ENCODE measurements at regions not wholly inside any gene's neighbourhood (a gene's known extent, or its start where the extent isn't known, plus 50 kb on each side); places are given as distances from the start of the nearest gene placed in this dataset.

DNA sequence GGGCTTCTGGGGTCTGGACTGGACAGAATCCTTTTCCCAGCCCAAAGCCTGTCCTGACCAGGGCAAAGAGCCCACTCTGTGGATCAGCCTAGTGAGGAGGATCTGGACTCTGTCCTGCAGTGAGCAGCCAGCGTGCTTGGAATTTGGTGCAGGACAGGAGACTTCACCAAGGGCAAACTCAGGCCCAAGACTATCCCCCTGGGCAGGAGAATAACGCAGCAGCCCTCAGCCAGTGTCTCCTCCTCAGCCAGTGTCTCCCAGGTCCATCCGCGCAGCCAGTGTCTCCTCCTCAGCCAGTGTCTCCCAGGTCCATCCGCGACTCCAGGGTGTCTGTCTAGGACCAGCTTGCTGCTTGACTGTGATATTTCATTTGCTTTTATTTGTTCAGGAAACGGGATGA, 1334.0 kb downstream of the TBC1D22A start:
- DNase-seq, result no peak

DNA sequence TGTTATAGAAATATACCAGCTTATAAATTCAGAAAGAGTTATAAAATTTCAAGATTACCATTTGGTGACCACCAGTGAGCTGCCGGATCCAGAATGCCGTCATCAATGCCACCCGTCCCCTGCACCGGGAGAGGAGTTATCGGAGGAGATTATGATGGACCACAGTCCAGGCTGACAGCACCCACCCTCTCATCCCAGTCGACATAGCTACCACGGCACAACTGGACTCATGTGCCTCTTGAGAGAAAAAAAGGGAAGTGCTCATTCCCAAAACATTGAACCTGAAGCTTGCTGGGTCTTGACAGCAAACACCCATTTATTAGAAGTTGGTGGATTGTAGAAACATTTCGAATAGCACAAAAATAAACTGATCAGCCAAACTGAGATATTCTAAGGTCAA, 1331.5 kb downstream of the TBC1D22A start:
- no peak for DNase-seq

DNA sequence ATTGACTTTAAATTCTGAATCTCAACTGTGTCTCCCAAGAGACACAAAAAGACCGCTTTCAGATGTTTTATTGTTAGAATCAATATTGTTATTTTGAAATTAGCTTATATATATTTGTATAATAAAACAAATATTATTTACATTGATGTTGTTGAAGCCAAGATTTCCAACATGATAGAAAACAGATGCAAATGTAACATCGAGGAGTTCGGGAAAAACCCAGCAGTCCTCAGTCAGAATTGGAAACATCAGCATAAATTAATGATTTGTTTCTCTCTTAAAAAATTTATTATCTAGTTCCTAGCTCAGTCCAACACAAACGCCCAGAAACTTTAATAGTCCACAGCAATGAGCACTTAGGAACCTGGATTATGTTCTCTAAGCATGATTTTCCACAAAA, 1330.4 kb downstream of the TBC1D22A start:
- no peak for DNase-seq

DNA sequence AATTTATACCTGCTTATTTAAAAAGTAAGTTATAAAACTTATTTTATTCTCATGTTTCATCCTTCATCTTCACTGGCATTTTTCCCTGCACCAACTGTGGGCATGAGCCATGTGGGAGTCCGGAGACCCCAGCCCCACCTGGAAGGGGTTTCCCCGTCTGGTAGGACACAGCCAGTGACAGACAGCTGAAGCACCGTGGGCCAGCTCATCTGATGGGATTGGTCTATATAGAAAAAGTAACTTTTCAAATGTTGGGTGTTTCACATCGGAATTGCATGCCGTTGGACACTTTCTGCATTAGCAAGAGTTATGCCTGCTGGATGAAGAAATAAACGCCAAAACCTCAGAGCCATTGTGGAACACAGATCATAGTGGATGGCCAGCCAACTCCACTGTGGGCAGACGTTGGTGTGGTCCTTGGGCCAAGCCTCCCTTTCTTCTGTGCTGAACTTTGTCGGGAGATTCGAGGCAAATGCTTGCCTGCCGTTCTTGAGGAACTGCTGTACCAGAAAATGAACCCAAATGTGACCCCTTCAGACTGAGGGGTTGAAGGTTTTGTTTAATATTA, 1329.3 kb downstream of the TBC1D22A start:
- no peak for DNase-seq

DNA sequence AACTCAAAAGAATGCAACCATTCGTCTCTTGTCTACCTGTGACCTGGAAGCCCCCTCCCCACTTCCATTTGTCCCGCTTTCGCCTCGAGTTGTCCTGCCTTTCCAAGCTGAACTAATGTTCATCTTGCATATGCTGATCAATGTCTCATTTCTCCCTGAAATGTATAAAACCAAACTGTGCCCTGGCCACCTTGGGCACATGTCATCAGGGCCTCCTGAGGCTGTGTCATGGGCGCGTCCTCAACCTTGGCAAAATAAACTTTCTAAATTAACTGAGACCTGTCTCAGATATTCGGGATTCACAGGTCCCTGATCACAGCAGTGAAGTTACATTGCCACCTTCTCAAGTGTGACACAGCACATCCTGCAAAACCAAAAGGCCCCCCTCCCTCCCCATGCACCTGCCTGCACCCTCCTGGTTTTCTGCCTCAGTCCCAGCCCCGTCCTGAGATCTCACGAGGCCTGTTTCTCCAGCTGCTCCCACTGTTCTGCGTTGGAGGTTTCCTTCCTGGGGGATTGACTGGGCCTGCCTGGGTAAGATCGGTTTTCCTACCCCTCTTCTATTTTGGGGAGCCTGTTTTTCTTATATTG, 1328.7 kb downstream of the TBC1D22A start:
- no peak for DNase-seq

- DNase-seq, result no peak
Observed at GRCh38 chr22:48090332-48090672, 1327.9 kb downstream of the TBC1D22A start.

GRCh38 chr22:48089601-48090331, 1327.3 kb downstream of the TBC1D22A start:
- DNase-seq, result no peak

DNA sequence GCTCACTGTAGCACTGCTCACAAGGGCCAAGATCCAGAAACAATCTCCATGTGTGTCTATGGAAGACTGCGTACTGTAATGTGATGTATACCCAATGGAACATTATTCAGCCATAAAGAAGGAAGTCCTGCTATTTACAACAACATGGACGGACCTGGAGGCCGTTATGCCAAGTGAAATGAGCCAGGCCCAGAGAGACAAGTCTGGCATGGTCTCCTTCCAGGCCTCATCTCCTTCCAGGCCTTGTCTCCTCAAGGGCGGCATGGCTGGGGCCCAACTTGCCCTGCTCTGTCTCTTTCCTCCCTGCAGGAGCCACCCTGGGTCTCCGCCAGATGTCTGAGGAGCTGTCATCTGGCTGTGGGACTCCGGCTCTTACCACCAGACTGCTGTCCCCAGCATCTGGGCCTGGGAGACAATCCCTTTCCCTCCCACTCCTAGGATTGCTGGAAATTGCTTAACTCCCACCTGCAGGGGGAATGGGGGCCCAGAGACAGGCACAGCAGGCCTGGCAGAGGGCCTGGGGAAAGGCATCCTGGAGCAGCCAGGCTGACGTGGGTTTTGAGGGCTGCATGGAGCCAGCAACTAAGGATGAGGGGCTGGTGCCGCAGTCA, 1326.6 kb downstream of the TBC1D22A start:
- no peak for DNase-seq

DNA sequence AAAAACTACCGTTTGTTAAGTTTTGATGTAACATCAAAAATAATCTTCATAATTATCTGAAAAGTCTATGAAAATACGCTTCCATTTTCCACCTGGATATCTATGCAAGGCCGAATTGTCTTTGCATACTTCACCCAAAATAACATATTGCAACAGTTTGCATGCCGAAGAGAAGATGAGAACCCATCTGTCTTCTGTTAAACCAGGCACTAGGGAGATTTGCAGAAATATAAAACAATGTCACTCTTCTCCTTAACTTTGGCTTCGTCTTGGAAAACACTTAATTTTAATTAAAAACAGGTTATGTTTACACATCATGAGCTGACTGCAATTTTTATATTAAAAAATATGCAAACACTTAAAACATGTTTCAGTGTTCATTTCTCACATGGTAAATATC, 1325.8 kb downstream of the TBC1D22A start:
- no peak for DNase-seq

GRCh38 chr22:48085901-48086645, 1323.6 kb downstream of the TBC1D22A start:
- no peak for DNase-seq

GRCh38 chr22:48084729-48085050, 1322.2 kb downstream of the TBC1D22A start:
- no peak for DNase-seq

- no peak for DNase-seq
Observed at GRCh38 chr22:48084041-48084728, 1321.7 kb downstream of the TBC1D22A start.

DNA sequence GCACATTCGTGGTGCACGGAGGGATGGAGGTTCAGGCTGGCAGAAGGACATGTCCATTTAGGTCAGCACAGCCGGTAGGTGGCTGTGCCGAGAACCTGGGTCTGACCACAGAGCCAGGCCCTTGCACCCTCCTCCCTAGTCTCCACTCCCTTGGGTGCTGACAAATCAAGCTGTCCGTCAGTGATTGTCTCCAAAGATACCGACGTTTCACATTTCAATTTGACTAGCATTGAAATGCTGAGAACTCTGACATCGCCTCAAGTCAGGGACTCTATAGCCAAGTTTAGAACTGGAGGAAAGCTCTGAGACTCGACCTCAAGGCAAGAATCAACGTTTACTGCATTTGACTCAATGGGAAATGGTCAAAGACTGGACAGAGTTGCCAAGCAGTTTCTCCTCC, 1321.1 kb downstream of the TBC1D22A start:
- DNase-seq, result no peak

GRCh38 chr22:48082284-48082683, 1319.8 kb downstream of the TBC1D22A start:
- DNase-seq, result no peak

DNA sequence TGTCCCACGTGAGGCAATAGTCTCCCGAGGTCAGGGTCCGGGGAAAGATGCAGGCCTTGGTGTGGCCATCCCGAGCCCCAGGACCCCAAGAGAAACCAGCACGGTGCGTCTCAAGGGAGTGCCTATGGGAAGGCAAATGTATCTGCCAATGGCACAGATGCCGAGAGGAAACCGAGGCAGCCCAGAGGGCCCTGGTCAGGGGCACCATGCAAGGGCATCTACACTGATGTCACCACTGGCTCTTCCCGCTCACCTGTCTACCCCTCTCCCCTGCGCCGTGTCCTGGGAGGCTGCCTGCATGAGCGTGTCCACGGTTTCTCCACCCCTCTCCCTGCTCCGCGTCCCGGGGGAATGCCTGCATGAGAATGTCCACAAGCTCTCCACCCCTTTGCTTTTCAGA, 1318.8 kb downstream of the TBC1D22A start:
- no peak for DNase-seq

DNA sequence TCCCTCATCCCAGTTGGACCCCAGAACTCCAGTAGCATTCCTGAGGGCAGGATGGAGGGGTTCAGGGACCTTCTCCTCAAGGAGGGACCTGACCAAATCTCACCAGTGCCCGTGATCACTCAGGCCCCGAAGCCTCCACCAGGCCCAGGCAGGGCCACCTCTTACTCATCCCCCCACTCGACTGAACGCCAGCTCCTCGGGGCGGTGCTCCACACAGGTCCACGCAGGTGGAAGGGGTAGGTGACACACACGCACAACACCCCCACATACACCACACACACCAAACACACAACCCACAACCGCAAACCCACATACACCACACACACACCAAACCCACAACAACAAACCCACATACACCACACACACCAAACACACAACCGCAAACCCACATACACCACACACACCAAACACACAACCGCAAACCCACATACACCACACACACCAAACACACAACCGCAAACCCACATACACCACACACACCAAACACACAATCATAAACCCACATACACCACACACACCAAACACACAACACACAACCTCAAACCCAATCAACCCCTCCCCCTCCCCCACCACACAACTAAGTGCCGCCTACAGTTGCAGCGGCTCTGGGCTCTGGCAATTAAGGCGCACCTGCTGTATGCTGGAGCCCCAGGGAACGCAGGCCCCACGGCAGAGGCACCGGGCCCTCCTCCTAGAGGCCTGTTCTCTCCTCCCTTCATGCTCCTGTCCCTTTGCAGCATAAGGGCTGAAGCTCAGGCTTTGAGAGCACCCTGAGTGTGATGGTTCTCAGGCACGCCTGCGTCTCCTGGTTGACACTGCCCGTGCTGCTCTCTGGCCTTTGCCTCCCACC, 1318.1 kb downstream of the TBC1D22A start:
- no peak for DNase-seq

DNA sequence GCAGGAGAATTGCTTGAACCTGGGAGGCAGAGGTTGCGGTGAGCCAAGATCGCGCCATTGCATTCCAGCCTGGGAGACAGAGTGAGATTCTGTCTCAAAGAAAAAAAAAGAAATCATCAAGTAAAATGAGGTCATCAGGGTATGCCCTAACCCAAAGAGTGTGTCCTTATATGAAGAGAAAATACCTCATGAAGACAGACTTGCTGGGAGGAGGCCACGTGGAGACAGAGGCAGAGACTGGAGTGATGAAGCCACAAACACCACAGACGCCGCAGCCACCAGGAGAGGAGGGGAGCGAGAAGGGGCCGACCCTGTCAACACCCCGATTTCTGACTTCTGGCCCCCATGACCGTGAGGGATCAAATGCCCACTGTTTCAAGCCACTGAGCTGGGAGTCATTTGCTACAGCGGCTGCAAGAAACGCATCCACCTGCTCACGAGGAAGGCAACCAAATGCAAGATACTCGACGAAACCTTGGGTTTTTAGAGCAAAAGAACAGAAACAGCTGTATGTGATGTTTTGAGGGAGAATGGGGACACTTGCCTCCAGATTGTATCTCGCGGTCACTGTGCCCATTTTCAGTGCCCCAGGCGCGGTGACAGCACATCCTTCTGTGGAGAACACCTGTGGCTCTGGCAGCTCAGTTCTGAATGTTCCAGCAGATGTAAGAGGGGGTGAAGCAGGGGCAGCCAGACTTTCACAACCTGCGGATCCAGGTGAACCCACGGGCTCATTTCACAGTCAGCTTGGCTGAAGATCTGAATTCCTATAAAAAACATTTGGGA, 1317.2 kb downstream of the TBC1D22A start:
- DNase-seq, result no peak

DNA sequence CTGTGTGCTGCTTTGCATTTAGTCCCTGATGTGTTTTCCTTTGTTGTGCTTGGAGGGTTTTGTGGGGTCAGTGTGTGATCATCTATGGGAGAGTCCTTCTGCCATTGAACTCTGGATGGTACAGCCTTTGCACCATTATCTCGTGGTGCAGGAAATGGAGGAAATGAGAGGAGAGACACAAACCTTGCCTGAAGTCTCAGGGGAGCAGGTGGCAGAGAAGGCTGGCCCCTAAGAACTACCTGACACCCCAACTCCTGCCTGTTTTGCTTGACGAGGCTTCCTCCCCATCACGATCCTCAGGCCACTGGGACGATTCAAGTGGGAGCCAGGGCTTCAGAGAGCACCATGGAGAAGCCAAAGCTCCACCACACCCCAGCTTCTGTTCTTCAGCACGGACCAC, 1316.4 kb downstream of the TBC1D22A start:
- DNase-seq, result no peak

GRCh38 chr22:48077699-48078098, 1315.2 kb downstream of the TBC1D22A start:
- DNase-seq, result no peak

- no peak for DNase-seq
Observed at GRCh38 chr22:48076008-48076407, 1313.6 kb downstream of the TBC1D22A start.

DNA sequence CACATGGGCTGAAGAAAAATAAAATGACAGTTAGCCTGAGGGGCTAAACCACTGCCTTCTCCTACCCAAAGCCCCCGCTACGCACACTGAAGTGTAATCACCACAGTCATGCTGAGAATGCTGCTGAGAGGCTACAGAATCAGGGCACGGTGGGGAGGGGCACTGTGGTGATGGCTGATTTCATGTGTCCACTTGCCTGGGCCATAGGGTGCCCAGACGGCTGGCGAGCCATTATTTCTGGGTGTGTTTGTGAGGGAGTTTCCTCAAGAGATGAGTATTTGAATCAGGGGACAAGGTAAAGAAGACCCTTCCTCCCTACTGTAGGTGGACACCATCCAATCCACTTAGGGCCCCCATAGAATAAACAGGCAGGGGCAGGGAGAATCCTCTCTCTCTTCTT, 1313.2 kb downstream of the TBC1D22A start:
- DNase-seq, result no peak

Measured in NCI-H187 (cell line).